CD4-positive, alpha-beta T cell treated with Interferon gamma for 1 hour (primary cell): ENCODE measurements at regions not wholly inside any gene's neighbourhood (a gene's known extent, or its start where the extent isn't known, plus 50 kb on each side); places are given as distances from the start of the nearest gene placed in this dataset.

ENCODE experiments used
- DNase-seq: peaks from one replicate; pipeline ENCODE4 v3.0.0-alpha.2; 2020

- no peak for DNase-seq
These were observed 69.4 kb downstream of the CPN2 start for GRCh38 chr3:194281766-194282165.

GRCh38 chr3:194282436-194283122 is 68.5 kb downstream of the CPN2 start:
- no peak for DNase-seq

DNA sequence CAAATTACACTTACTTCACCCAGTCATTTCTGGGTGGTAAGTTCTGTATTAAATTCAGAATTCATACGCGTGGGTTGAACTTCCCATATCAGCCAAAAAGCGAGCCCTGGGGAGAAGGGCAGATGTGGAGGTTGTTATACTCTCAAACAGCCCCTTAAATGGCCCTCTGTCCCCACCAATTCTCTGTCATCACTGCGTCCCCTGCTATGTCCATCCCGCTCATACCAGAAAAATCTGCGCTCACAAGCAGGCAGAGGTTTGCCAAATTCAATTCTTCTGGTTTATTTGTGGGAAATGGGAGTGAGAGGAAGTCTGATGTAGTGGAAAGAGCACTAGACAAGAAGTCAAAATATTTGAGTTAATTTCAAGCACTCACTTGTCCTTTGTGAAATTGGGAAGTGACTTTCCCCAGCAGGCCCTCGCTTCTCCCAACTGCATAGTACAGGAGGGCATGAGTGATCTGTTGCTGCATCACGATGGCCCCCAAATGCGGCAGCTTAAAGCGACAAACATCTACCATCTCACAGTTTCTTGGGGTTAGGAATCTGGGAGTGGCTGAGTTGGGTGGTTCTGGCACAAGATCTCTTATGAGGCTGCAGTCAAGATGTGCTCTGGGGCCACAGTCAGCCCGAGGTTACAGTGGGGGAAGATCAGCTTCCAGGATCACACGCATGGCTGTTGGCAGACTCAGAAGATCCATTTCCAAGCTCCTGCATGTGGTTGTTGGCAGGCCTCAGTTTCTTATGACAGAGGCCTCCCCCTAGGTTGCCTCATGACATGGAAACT is 67.7 kb downstream of the CPN2 start:
- no peak for DNase-seq

- no peak for DNase-seq
These were observed 66.8 kb downstream of the CPN2 start for GRCh38 chr3:194284351-194284750.

DNA sequence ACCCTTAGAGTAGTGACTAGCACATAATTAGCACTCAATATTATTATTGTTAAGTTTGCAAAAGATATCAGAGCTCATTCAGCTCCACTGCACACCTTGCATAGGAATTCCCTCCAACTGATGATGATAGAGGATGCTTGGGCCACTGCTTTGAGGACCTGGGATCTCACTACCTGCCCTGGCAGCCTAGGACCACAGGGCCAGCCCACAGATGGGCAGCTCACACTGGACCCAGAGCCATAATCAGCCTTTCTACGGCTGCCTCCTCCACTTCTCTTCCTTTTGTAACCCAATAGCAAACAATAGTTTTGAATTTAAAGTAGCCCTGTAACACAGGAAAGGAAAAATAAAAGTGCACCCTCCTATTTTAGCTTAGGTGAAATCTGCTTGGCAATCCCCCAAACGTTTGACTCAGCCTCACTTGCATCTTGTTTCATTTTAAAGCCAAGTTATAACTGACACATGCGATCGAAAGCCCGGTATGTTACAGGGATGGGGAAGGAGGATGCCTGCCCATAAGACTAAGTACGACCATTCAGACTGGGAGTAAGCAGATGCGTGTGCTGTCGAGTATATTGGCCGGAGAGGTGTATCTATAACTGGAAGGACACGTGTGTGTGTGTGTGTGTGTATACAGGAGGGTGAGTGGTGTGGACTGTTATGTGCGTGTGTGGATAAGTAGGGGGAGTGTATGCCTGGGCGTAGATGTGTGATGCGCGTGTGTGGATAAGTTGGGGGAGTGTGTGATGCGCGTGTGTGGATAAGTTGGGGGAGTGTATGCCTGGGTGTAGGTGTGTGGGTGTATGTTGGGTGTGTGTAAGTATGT is 65.9 kb downstream of the CPN2 start:
- DNase-seq: no peak

GRCh38 chr3:194285850-194286197 is 65.3 kb downstream of the CPN2 start:
- no peak for DNase-seq

- DNase-seq: no peak
These were observed 64.6 kb downstream of the CPN2 start for GRCh38 chr3:194286375-194287146.

DNA sequence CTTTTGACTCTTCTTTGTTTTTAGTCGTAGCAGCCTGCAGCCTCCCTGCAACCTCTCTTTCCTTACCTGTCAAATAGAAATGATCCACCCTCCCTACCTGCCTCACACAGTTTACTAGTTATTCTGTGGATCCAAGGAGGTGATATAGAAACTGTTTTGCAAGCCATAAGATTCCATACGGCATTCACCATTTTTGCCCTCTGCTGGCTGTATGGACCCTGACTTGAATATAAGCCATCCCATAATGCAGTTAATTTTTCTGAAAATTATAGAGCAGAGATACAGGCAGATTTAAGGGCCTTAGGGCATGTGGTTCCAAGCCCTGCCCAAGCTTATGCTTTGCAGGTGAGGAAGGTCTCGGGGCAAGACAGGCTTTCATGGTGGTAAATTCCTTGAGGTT is 63.8 kb downstream of the CPN2 start:
- no peak for DNase-seq

- no peak for DNase-seq
These were observed 63.0 kb downstream of the CPN2 start for GRCh38 chr3:194287977-194288706.
